ENCODE measurements at regions not wholly inside any gene's neighbourhood (a gene's known extent, or its start where the extent isn't known, plus 50 kb on each side); places are given as distances from the start of the nearest gene placed in this dataset.

DNA sequence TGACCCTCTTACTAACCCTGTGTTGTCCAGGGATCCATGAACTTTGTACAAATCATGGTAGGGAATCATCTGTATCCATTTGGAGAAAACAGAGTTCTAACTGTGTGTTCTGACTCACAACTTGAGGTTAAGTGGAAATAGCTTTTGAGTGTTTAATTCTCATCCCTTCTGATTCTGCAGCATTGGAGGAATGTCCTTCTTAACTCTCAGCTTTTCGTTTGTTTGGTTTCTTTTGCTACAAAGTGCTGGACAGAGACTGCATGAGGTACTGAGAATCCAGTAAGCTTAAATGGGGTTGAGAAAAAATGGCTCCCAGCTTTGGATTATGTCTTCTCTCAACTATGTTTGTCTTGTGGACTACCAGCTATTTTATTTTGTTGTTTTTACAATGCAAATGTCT is 352.1 kb upstream of the KIF2B start:
- TF ChIP-seq, protein P1, sequence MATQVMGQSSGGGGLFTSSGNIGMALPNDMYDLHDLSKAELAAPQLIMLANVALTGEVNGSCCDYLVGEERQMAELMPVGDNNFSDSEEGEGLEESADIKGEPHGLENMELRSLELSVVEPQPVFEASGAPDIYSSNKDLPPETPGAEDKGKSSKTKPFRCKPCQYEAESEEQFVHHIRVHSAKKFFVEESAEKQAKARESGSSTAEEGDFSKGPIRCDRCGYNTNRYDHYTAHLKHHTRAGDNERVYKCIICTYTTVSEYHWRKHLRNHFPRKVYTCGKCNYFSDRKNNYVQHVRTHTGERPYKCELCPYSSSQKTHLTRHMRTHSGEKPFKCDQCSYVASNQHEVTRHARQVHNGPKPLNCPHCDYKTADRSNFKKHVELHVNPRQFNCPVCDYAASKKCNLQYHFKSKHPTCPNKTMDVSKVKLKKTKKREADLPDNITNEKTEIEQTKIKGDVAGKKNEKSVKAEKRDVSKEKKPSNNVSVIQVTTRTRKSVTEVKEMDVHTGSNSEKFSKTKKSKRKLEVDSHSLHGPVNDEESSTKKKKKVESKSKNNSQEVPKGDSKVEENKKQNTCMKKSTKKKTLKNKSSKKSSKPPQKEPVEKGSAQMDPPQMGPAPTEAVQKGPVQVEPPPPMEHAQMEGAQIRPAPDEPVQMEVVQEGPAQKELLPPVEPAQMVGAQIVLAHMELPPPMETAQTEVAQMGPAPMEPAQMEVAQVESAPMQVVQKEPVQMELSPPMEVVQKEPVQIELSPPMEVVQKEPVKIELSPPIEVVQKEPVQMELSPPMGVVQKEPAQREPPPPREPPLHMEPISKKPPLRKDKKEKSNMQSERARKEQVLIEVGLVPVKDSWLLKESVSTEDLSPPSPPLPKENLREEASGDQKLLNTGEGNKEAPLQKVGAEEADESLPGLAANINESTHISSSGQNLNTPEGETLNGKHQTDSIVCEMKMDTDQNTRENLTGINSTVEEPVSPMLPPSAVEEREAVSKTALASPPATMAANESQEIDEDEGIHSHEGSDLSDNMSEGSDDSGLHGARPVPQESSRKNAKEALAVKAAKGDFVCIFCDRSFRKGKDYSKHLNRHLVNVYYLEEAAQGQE (IDR thresholded peaks at IDR 0.05; ENCODE audit: low read depth): no peak
- no peak for TF ChIP-seq CEBPB (IDR thresholded peaks at IDR 0.05)
- TF ChIP-seq EP300 (IDR thresholded peaks at IDR 0.05; ENCODE audit: borderline replicate concordance): no peak
- TF ChIP-seq CREB1 (IDR thresholded peaks at IDR 0.05; ENCODE audit: low read depth): no peak

Data from Ishikawa (cell line).